SH-SY5Y (cell line): ENCODE measurements at regions not wholly inside any gene's neighbourhood (a gene's known extent, or its start where the extent isn't known, plus 50 kb on each side); places are given as distances from the start of the nearest gene placed in this dataset.

Experiments used
- GATA2 ChIP-seq: IDR thresholded peaks from 2 replicates; pipeline ENCODE4 v1.6.1; 2011; ENCODE audit warnings: mild to moderate bottlenecking, low read depth, low read length
- GATA3 ChIP-seq: IDR thresholded peaks from 2 replicates; pipeline ENCODE4 v1.6.1; 2011; ENCODE audit warnings: low read depth, mild to moderate bottlenecking, low read length, moderate library complexity

- TF ChIP-seq GATA3, result no peak
- no peak for TF ChIP-seq GATA2
Observed at GRCh38 chr1:54480525-54480848, 67.5 kb upstream of the ACOT11 start.
